Activated CD4-positive, alpha-beta T cell treated with anti-CD3 and anti-CD28 coated beads for 48 hours (primary cell): ENCODE measurements at regions not wholly inside any gene's neighbourhood (a gene's known extent, or its start where the extent isn't known, plus 50 kb on each side); places are given as distances from the start of the nearest gene placed in this dataset.
A peak's percentile ranks its signal among the peaks of the same experiment; 100 is the strongest.

ENCODE experiments used
- DNase-seq: peaks from one replicate; pipeline ENCODE4 v3.0.0-alpha.2; 2020

- no peak for DNase-seq
Measured at GRCh38 chr14:100399052-100399849, 76.1 kb downstream of the SLC25A47 start.

- no peak for DNase-seq
Measured at GRCh38 chr14:100400115-100400514, 77.0 kb downstream of the SLC25A47 start.

GRCh38 chr14:100401031-100401692 lies 78.0 kb downstream of the SLC25A47 start:
- no peak for DNase-seq

GRCh38 chr14:100401792-100402191 lies 78.7 kb downstream of the SLC25A47 start:
- DNase-seq: no peak

- no peak for DNase-seq
Measured at GRCh38 chr14:100402631-100403030, 79.5 kb downstream of the SLC25A47 start.

GRCh38 chr14:100403105-100403504 lies 80.0 kb downstream of the SLC25A47 start:
- DNase-seq: no peak

GRCh38 chr14:100403802-100404365 lies 80.7 kb downstream of the SLC25A47 start:
- DNase-seq: no peak

- no peak for DNase-seq
Measured at GRCh38 chr14:100404419-100404818, 81.3 kb downstream of the SLC25A47 start.

- no peak for DNase-seq
Measured at GRCh38 chr14:100405760-100406455, 82.8 kb downstream of the SLC25A47 start.

- peak; percentile 7 for DNase-seq
Measured at GRCh38 chr14:100406505-100407131, 83.5 kb downstream of the SLC25A47 start.

- DNase-seq: no peak
Measured at GRCh38 chr14:100407376-100408102, 84.4 kb downstream of the SLC25A47 start.

- no peak for DNase-seq
Measured at GRCh38 chr14:100408350-100409002, 85.3 kb downstream of the SLC25A47 start.

- DNase-seq: no peak
Measured at GRCh38 chr14:100409003-100409360, 85.8 kb downstream of the SLC25A47 start.

- DNase-seq: no peak
Measured at GRCh38 chr14:100409651-100410050, 86.5 kb downstream of the SLC25A47 start.

GRCh38 chr14:100410056-100410565 lies 87.0 kb downstream of the SLC25A47 start:
- DNase-seq: no peak

GRCh38 chr14:100413699-100414098 lies 90.6 kb downstream of the SLC25A47 start:
- DNase-seq: no peak

- no peak for DNase-seq
Measured at GRCh38 chr14:100415226-100415625, 92.1 kb downstream of the SLC25A47 start.

GRCh38 chr14:100416081-100416680 lies 93.0 kb downstream of the SLC25A47 start:
- no peak for DNase-seq

GRCh38 chr14:100416921-100417860 lies 94.1 kb downstream of the SLC25A47 start:
- DNase-seq: no peak

- DNase-seq: no peak
Measured at GRCh38 chr14:100419856-100420255, 96.7 kb downstream of the SLC25A47 start.
